GM18499 (cell line): ENCODE measurements at regions not wholly inside any gene's neighbourhood (a gene's known extent, or its start where the extent isn't known, plus 50 kb on each side); places are given as distances from the start of the nearest gene placed in this dataset.
A peak's percentile ranks its signal among the peaks of the same experiment; 100 is the strongest.

Experiments used
- ATAC-seq: cut with Tn5 transposase; IDR thresholded peaks from one replicate; pipeline ENCODE4 v1.9.1; 2021; ENCODE audit warnings: moderate number of reproducible peaks; ENCODE audit not compliant: insufficient read depth, unreplicated experiment

DNA sequence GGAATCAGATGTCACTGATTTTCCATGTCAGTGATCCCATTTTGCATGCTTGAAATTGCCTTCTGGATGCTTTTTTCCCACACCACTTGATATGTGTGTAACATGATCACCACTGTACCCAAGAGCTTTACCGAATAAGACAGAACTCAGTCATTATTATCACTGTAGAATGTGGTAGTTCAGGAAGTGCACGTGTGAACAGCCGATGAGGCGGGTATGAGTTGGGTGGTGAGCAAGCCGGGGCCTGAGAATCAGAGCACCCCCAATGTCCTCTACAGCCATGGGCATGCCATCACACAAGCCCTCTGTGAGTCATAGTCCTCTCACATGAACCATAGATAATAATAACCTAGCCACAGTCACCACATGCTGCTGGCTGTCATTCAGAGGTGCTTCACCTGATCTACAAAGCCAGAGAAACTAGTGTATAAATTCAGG, 470.8 kb downstream of the SOX2 start:
- peak; percentile 90 for ATAC-seq

DNA sequence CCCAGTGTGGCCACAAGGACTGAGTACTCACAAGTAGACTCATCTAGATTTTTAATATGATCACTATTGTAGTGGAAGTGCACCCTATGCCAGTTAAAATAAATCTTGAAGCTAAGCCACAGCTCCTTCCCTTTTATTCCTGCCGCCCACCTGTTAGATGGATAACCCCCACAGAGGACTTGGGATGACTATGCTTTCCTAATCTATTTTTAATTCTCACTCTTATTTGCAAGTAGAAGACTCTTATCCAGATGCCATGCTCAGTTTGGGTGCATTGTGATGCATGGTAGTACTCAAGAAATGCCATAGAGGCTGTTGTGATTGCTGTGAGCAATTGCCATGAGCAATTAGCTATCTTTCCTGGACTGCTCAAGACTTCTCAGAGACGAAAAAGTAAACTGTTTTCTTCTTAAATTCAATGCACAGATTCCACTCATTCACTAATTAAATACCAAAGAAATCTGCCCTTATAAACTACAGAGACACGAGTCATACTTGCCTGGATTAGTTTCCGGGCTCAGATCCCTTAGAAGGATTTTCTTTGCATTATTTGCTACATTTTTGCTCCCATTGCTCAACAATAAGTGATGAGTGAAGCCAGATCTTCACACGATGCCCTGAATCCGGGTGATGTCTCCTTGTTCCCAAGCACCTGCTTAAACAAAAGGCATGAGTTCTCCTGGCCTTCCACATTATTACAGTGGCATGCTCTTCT, 472.1 kb downstream of the SOX2 start:
- ATAC-seq, result no peak

DNA sequence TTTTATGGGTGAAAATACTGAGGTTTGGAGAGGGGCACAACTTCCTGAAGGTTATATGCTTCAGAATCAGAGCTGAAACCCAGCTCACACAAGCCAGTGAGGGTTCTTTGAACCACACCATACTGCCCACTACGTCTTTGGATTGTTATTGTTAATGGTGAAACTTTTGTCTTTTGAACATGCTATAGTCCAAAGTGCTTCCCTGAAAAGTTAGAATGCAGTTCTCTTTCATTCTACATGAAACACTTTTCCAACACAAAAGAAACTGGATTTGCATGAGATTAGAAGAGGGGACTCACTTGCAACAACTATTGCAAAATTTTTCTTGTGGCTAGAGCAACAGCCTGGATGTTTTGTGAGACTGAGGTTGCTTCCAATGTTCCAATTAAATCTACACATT, 473.6 kb downstream of the SOX2 start:
- ATAC-seq, result no peak

DNA sequence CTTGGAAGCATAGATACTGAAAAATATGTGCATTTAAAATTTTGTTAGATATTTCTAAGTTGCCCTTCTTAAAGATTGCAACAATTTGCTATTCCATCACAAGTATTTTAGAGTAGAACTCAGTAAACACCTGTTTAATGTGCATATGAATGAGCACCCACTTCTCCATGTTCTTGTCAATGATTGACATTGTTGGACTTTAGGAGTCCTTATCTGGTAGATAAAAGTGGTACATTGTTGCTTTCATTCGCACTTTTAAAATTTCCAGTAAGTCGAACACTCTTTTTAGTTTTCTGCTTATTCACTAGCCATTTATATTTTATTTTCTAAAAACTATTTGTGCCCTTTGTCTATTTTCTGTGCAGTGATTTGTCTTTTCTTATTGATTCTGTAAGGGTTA, 478.3 kb downstream of the SOX2 start:
- ATAC-seq, result no peak

DNA sequence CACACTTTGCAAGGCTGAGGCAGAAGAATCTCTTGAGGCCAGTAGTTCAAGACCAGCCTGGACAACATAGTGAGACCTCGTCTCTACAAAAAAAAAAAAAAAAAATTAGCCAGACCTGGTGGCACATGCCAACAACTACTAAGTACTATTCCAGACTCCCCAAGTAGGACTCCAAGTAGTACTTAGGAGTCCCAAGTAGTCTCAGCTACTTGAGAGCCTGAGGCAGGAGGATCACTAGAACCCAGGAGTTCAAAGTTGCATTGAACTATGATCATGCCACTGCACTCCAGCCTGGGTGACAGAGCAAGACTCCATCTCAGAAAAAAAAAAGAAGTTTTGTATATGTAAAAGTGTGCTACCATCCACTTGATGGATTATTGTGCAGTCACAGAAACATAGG, 486.6 kb downstream of the SOX2 start:
- ATAC-seq, result no peak

DNA sequence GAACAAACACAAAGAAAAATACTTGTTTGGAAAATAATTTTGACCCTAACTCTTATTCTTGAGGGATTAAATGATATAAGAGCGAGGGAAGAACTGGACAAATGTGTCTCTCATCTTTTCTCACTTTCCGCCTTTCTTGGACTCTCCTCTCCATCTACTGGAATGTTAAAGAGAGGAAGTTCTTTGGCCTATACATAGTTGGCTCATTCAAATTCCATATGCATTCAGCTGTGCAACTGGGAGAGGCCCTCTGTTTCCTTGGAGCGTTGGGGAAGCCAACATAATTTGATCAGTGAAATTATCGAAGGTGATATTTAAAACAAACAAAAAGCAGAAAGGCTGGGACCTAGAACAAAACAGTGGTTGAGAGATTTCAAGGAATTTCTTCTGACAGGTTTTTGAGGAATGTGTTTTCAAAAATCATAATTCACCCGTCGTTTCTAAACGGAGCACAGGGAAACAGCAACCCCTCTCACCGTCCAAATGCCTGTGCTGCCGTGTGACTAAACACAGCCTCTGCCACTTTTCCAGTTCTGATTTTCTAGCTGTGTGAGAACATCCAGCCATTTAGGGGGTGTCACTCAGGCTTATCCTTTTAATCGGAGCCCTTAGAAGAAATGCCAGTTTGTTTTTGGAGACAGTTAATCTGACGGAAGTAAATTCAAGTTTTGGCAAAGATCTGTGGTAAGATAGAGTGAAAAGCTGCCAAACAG, 489.9 kb downstream of the SOX2 start:
- no peak for ATAC-seq

DNA sequence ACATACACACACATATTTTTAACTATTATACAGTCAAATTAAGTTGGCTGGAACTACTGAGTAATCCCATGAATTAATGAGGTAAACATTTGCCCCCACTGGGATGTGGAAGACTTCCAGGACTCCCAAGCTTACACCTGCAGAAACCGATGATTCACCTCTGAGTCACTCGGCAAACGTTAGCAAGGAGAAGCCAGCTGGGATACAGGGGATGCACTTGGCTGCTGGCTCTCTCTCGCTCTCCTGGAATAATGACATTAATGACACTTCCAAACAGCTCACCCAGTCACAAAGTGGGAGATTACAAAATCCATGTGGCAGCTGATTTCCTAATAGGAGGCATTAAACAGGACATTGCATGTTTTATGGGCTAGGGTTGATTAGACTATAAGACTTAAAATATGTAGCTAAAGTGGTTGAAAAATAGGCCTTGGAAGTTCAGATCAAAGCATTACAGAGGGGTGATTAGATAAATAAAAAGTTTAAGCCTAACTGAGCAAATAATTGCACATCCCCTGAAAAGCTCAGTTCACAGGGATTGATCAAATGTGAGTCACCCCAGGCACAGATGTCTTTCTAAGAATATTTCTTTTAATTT, 500.9 kb downstream of the SOX2 start:
- no peak for ATAC-seq

DNA sequence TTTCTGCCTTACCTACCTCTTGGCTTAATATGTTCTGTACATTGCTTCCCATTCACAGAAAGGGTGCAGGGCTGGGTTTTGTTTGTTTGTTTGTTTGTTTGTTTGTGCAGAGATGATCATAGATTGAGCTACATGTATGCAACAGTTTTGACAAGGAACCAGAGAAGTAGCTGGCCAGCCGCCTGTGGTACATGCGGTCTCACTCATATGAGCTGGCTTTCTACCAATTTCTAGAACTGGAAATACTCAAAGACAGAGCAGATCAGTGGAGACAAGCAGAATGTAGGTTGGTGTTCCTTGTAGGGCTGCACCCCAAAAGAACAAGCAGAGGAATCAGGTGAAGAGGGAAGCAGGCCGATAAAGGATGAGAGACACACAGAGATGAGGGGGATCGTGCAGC, 502.7 kb downstream of the SOX2 start:
- no peak for ATAC-seq

DNA sequence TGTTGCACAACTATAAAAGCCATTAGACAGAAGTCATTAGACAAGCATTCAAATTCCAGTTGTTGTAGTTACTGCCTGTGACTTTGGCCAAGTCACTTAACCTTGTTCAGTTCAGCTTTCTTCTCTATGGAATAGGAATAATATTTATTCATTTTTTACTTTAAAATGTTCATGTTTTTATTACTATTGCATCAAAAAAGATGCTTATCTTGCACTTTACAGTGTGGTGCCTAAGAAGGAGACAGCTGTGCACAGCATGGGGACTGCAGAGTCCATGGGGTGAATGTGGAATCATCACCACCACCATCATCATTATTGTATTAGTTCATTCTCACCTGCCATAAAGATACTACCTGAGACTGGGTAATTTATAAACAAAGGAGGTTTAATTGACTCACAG, 504.2 kb downstream of the SOX2 start:
- no peak for ATAC-seq

DNA sequence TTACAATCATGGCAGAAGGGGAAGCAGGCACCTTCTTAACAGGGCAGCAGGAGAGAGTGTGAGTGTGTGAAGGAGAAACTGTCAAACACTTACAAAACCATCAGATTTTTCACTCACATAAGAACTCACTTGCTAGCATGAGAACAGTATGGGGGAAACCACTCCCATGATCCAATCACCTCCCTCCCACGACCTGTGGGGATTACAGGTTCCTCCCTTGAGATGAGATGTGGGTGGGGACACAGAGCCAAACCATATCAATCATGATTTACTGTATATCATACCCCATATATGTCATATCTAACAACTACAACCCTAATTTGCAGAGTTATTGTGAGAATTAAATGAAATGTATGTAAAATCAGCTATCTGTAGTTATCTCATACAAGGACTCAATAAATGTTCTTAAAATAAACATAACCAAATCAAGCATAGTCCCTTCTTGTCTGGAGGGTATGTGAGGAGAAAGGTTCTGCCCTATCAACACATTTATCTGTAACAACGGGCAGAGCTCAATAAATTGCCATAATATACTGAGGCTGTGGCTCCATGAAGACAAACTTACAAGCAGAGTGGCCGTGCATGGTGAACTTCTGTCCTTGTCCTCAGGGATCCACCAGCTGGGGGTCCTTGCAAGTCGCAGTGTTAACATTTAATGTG, 504.7 kb downstream of the SOX2 start:
- ATAC-seq, result no peak

DNA sequence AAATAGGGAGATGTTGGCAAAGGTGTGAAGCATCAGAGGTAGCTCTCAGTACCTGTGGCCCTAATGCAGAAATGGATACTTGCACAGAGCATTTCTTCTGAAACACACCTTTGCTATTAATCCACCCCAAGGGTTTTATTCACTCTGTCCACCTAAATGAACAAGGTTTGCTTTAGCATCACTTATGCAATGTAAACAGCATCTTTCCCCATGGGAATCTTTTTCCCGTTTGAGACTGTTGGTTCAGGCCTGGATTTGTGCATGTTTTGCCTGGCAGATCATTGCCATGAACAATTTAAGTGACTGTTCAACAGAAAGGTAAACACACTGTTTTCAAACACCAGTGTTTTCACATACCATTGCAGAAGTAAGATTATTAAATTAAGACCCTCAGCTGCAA, 508.3 kb downstream of the SOX2 start:
- no peak for ATAC-seq

DNA sequence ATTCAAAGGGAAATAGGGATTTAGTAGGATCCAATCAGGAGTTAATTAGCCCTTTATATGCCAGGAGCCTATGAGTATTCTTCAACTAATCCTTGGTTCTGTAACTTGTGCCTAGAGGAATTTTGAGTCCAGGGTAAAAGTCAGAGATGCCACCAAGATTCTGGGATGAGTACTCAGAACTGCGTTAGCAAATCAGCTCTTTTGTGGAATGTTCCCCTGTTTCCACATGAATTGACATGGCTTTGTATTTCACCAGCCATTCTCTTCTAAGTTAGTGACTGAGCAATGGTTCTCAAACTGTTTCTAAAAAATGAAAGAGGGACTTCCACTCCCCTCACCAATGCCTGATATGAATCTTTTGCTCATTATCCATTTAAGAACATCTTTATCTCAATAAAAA, 508.7 kb downstream of the SOX2 start:
- no peak for ATAC-seq

DNA sequence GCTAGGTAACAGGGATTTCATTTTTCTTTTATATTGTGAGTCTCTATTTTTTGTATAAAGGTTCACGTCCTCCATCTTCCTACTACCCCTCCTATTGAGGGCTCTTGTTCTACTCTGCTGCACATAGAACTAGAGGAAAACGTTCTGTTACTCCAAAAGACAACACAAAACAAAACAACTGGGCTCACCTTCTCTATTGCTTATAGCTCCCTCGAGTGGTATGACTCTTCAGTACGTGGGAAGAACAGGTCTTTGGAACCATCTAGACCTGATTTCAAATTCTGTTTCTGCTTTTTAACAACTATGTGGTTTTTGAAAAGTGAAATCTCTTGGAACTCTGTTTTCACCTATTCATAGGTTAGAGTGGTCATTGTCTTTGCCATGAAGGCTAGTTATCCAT, 515.3 kb downstream of the SOX2 start:
- no peak for ATAC-seq

DNA sequence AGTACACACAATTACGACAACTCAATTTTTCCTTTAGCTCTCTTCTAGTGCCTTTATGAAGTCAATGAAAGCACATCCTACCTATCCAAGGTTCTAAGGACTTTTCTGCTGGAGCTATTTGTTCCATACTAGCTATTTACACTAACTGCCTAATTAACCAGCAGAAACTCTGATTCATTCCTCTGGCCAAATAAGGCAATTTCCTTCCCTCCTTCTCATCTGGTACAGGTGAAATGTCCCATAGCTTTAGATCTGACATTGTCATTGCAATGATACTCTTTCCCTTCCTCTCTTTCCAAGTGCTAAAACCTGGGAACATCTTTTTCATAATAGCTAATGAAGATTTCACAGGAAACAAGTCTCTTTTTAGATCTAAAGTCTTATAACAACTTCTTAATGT, 521.7 kb downstream of the SOX2 start:
- no peak for ATAC-seq

DNA sequence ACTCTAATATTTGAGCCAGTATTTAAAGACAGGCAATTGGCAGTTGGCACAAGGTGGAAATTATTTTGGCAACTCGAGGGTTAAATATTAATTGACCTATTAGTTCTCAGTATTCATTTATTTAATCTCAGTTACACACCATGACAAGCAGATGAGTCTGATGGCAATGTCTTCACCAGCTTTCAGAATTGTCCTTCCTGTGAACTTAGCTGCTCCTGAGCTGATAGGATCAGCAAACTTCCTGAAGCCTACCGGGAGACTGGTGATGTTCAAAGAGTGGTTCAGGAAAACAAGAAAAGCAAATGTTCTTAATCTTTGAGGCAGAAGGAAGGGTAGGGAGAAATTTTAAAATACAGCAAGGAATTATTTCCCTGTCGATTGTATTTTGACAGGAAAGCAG, 522.2 kb downstream of the SOX2 start:
- no peak for ATAC-seq

DNA sequence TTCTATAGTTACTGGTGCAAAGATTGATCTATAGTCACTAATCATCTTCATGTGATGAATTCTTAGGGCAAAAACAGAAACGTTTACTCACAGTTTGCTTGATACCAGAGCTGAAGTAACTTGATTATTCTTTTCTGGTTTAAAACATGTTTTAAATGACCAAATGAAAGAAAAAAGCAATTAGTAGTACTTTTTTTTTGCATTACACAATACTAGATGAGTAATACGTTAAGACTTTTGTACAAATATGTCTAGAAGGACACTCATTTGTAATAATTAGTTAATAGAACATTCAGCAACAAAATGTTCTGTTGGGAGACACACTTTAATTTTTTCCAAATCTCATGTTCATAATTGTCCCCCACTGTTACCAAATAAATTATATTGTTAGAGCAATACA, 523.2 kb downstream of the SOX2 start:
- ATAC-seq, result no peak

DNA sequence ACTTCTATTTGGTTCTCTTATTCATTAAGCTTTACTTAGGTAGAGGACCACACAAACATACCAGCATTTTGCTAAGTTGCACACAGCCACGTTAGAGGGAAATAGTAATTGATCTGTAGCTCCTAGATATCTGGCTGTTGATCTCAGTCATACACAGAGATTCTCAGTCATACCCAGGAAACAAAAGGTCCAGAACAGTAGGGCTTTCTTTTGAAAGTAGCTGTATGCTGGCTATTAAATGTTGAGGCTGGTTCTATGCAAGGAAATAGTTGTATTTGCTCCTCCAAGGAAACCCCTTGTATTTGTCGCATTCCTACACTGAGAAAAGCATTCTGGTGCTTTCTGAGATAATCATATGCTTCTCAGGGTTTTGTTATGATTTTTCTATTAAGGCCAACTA, 523.8 kb downstream of the SOX2 start:
- no peak for ATAC-seq

DNA sequence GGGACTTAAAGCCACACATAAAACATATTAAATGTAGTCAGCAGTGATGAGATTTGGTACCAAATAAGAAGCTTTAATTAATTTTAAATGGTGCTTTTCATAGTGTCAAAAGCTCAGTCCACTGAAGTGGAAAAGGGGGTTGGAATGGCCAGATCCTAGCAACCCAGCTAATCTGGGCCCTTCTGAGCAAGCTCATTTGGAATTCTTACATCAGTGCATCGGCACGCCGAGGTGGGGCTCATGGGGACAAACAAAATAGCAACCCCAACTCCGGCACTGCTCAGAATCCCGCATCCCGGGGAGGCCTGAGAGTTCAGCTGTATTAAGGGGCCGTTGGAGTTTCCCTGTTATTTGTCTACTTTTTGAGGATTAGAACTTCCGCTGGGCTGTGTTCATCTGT, 526.4 kb downstream of the SOX2 start:
- no peak for ATAC-seq

DNA sequence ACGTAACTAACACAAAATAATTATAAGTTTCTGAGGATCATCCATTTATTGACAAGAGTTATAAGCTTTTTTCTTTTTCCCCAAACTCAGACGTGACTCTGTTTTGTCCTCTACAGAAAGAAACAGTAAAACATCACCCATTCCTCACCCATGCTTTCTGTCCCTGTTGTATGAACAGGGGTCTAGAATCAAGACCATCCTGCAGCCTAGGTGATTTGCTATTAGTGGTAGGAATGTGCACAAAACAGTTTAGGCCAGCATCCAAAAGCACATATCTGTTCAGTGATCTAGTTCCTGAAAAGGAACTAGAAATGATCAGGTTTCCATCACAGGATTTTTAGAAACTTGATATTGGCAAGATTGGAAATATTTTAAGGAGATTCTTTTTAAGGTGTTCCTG, 527.6 kb downstream of the SOX2 start:
- no peak for ATAC-seq

DNA sequence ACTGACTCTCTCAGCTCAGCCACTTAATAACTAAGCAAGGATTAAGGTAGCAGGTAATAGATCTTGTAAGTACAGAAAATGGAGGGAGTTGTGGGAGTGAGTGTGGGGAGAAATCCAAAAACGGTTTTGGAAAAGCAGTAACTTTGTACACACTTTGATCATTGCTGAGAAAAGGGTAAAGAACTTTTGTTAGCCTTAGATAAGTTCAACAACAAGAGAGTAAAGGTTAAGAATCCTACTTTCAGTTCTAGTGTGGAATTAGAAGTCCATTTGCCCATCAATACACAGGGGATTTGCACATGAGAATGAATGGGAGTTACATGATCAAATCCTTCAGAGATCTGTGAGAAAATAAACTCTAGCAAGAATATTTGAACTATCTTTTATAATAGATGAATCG, 528.7 kb downstream of the SOX2 start:
- no peak for ATAC-seq

DNA sequence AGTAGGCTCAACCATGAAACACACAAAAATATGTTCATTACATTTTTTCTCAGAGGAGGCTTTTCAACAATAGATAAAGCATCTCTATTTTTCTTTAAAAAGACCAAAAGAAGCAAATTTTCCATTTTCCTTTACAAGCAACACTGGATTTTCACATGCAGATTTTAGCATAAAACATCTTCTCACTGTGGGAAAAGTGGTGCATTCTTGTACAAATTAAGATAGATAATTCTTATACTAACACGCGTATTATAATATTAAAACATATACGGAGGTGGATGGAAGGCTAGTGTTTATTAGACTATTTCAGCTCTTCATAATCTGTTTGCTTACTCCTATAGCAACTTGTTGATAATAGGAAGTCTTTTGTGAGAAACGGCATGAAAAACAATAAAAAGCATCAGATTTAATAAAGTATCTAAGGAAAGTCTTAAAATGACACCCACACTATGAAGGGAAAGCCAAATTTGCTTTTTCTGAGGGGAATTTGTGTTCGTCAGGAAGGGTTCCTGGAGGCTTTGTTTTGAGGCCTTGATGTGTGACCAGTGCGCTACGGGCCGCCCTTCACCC, 529.6 kb downstream of the SOX2 start:
- ATAC-seq, result no peak
